H7 (cell line): ENCODE measurements at regions not wholly inside any gene's neighbourhood (a gene's known extent, or its start where the extent isn't known, plus 50 kb on each side); places are given as distances from the start of the nearest gene placed in this dataset.

Experiments
- DNase-seq: peaks from one replicate; pipeline ENCODE4 v3.0.0; 2012
- H3K27me3 ChIP-seq: 2 replicates; pipeline ENCODE4 v1.6.0; 2011; ENCODE audit warnings: mild to moderate bottlenecking, low read length; ENCODE audit not compliant: control insufficient read depth, insufficient read depth
- H3K36me3 ChIP-seq: replicated peaks from 2 replicates; pipeline ENCODE4 v1.5.1; 2011; ENCODE audit warnings: low read length; ENCODE audit not compliant: control insufficient read depth, insufficient read depth
- H3K4me3 ChIP-seq: 2 replicates; pipeline ENCODE4 v1.5.1; 2011; ENCODE audit warnings: low read depth, mild to moderate bottlenecking, control low read depth, low read length, moderate library complexity; ENCODE audit not compliant: insufficient read depth

DNA sequence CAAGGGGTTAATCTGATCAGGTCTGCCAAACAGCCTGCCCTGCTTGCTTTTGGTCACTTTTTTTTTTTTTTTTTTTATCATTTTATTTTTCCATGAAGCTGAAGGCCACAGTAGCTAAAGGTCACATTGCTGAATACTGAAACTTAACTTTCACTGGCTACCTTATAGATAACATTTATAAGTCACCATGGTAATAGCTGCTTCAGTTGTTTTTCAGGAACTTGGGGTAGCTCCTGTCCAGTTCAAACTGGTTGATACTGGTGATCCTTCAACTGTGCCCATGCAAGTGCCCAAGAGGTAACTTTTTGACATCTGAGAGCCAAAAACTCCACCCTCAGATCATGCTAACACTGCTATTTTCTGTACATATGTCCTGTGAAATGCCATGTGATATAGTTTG lies 68.3 kb upstream of the RGS7BP start:
- no peak for DNase-seq
- Histone ChIP-seq H3K4me3 (no peak overlapping the region), H3K27me3 (no peaks in the 10 kb centered on the region), H3K36me3 (no peaks in the 10 kb centered on the region)

GRCh38 chr5:64451551-64451950 lies 54.3 kb upstream of the RGS7BP start:
- Histone ChIP-seq H3K27me3 (no peaks in the 10 kb centered on the region), H3K4me3 (no peak overlapping the region), H3K36me3 (no peaks in the 10 kb centered on the region)
- DNase-seq: peak; percentile 14

DNA sequence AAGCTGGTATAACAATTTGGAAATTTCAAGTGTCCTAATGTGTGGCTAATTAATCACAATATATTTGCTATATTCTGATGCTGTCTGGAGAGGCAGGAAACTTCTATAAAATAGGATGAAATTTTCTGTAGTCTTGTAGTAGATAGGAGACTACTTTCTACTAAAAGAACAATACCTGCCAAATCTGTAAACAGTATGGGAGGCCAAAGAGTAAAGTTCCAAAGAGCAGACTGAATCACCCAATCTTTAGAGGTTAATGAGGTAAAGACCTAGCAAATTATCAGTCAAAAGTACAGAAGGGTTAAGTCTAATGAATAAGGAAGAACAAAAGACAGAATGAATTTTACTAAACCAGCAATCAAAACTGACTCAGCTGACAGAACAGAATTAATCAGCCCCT lies 52.4 kb upstream of the RGS7BP start:
- H3K36me3 ChIP-seq: no peaks in the 10 kb centered on the region
- no peak overlapping the region for H3K4me3 ChIP-seq
- no peaks in the 10 kb centered on the region for H3K27me3 ChIP-seq
- no peak for DNase-seq
